Caco-2 (cell line): ENCODE measurements at regions not wholly inside any gene's neighbourhood (a gene's known extent, or its start where the extent isn't known, plus 50 kb on each side); places are given as distances from the start of the nearest gene placed in this dataset.

Experiments
- BruUV-seq: library from RNA; stranded (reverse); fragments of 400-500 nt; replicated peaks from 2 replicates; lab custom pipeline; 2021; lab: Mats Ljungman, UMichigan
- CTCF ChIA-PET: fragments of 300-600 bp; sonication (Branson Sonifier 250); formaldehyde crosslinking; loops from one replicate; lab custom pipeline; 2022; ENCODE audit warnings: antibody characterized with exemption; lab: Charles Lee
- POLR2A ChIA-PET: fragments of 300-600 bp; sonication (Branson Sonifier 250); formaldehyde crosslinking; loops from one replicate; lab custom pipeline; 2022; ENCODE audit warnings: antibody characterized with exemption; lab: Charles Lee
- DNase-seq, 2 experiments: peaks; one replicate each; pipeline versions ENCODE4 v3.0.0 to v3.0.0-alpha.2; 2020 to 2022
- H3K27me3 ChIP-seq: replicated peaks from 2 replicates; pipeline ENCODE4 v1.6.0; 2011; ENCODE audit warnings: low read length; ENCODE audit not compliant: control insufficient read depth, insufficient read depth
- H3K36me3 ChIP-seq: 2 replicates; pipeline ENCODE4 v1.5.1; 2011; ENCODE audit warnings: low read length; ENCODE audit not compliant: control insufficient read depth, insufficient read depth
- H3K4me1 ChIP-seq: fragments of 250-450 bp; sonication (Bioruptor Pico); 2 replicates; pipeline ENCODE4 v1.5.1; 2020; ENCODE audit warnings: mild to moderate bottlenecking
- H3K4me3 ChIP-seq: 2 replicates; pipeline ENCODE4 v1.5.1; 2011; ENCODE audit warnings: low read depth, mild to moderate bottlenecking, control low read depth, low read length
- H3K9me3 ChIP-seq: fragments of 250-450 bp; sonication (Bioruptor Pico); 2 replicates; pipeline ENCODE4 v1.5.1; 2020; ENCODE audit warnings: mild to moderate bottlenecking, moderate library complexity
- H3K27ac Mint-ChIP-seq: one replicate; pipeline ENCODE4 v1.8.0; 2022; ENCODE audit warnings: mixed read lengths; ENCODE audit not compliant: unreplicated experiment
- H3K27me3 Mint-ChIP-seq: one replicate; pipeline ENCODE4 v1.8.0; 2022; ENCODE audit warnings: mixed read lengths; ENCODE audit not compliant: insufficient read depth, unreplicated experiment
- H3K36me3 Mint-ChIP-seq: one replicate; pipeline ENCODE4 v1.8.0; 2022; ENCODE audit warnings: mild to moderate bottlenecking, mixed read lengths; ENCODE audit not compliant: insufficient read depth, unreplicated experiment
- H3K4me1 Mint-ChIP-seq: one replicate; pipeline ENCODE4 v1.8.0; 2022; ENCODE audit warnings: low read depth, mixed read lengths; ENCODE audit not compliant: unreplicated experiment
- H3K4me3 Mint-ChIP-seq: one replicate; pipeline ENCODE4 v1.8.0; 2022; ENCODE audit warnings: mild to moderate bottlenecking, moderate library complexity, mixed read lengths; ENCODE audit not compliant: unreplicated experiment
- H3K9me3 Mint-ChIP-seq: one replicate; pipeline ENCODE4 v1.8.0; 2022; ENCODE audit warnings: mixed read lengths; ENCODE audit not compliant: unreplicated experiment
- CTCF ChIP-seq, 2 experiments: fragments of 200-600 bp in 1 of 2; IDR thresholded peaks; 1 replicate in 1 of 2; 2 replicates in 1 of 2; pipeline versions ENCODE4 v1.5.1 to v1.8.0; 2011 to 2022; ENCODE audit warnings: antibody characterized with exemption in 1 of 2, control low read depth in 1 of 2, inconsistent platforms in 1 of 2, low read depth in 1 of 2, low read length in 1 of 2, mild to moderate bottlenecking in 1 of 2, moderate library complexity in 1 of 2; ENCODE audit not compliant: insufficient read depth in 1 of 2, severe bottlenecking in 1 of 2, unreplicated experiment in 1 of 2
- intact Hi-C: fragments of 100-400 bp; cut with micrococcal nuclease; formaldehyde crosslinking; loops from one replicate; pipeline ENCODE4 v1.10.0; 2022; ENCODE audit not compliant: unreplicated experiment

GRCh38 chr20:10962937-10963336 is 289.1 kb upstream of the JAG1 start:
- intact Hi-C loops = no loop called here
- H3K27ac Mint-ChIP-seq = no peak overlapping the region
- no peaks in the 10 kb centered on the region for H3K27me3 Mint-ChIP-seq
- no peak for TF ChIP-seq CTCF (IDR thresholded peaks at IDR 0.05; ENCODE audit: insufficient read depth in 1 of 2, low read depth in 1 of 2, low read length in 1 of 2, severe bottlenecking in 1 of 2, unreplicated experiment in 1 of 2)
- Histone ChIP-seq H3K4me3 (no peak overlapping the region), H3K9me3 (0 out of 2 replicates have a peak, but pooled peaks cover 3% of the 10 kb centered on the region), H3K36me3 (no peaks in the 10 kb centered on the region), H3K4me1 (0 out of 2 replicates have a peak, but pooled peaks cover 3% of the 10 kb centered on the region), H3K27me3 (no peaks in the 10 kb centered on the region)
- no peaks in the 10 kb centered on the region for H3K4me1 Mint-ChIP-seq
- BruUV-seq = no TSS peak
- H3K9me3 Mint-ChIP-seq = peaks cover 18% of the 10 kb centered on the region
- POLR2A ChIA-PET = interaction anchor here (0.6 kb wide), 1 partner anchor 411 kb away, joined by 3 read pairs; no protein-coding TSS in a partner anchor
- no peak for DNase-seq
- no peaks in the 10 kb centered on the region for H3K36me3 Mint-ChIP-seq
- CTCF ChIA-PET = no interaction called here
- no peak overlapping the region for H3K4me3 Mint-ChIP-seq

- no peaks in the 10 kb centered on the region for H3K36me3 ChIP-seq
- no peaks in the 10 kb centered on the region for H3K36me3 Mint-ChIP-seq
- H3K4me3 Mint-ChIP-seq = no peak overlapping the region
- H3K4me3 ChIP-seq = no peak overlapping the region
- intact Hi-C loops = no loop called here
- no peaks in the 10 kb centered on the region for H3K4me1 Mint-ChIP-seq
- peaks cover 18% of the 10 kb centered on the region for H3K9me3 Mint-ChIP-seq
- H3K9me3 ChIP-seq = 0 out of 2 replicates have a peak, but pooled peaks cover 3% of the 10 kb centered on the region
- H3K27me3 Mint-ChIP-seq = no peaks in the 10 kb centered on the region
- BruUV-seq = no TSS peak
- no peaks in the 10 kb centered on the region for H3K27me3 ChIP-seq
- no peak for DNase-seq
- no peak overlapping the region for H3K27ac Mint-ChIP-seq
- POLR2A ChIA-PET = no interaction called here
- H3K4me1 ChIP-seq = no peaks in the 10 kb centered on the region
- no peak for TF ChIP-seq CTCF (IDR thresholded peaks at IDR 0.05; ENCODE audit: insufficient read depth in 1 of 2, low read depth in 1 of 2, low read length in 1 of 2, severe bottlenecking in 1 of 2, unreplicated experiment in 1 of 2)
- CTCF ChIA-PET = no interaction called here
Observed at GRCh38 chr20:10963717-10964266, 290.0 kb upstream of the JAG1 start.

- H3K9me3 Mint-ChIP-seq = peaks cover 9% of the 10 kb centered on the region
- TF ChIP-seq CTCF (IDR thresholded peaks at IDR 0.05; ENCODE audit: insufficient read depth in 1 of 2, low read depth in 1 of 2, low read length in 1 of 2, severe bottlenecking in 1 of 2, unreplicated experiment in 1 of 2) = no peak
- H3K4me3 ChIP-seq = no peak overlapping the region
- CTCF ChIA-PET = no interaction called here
- peaks cover 10% of the 10 kb centered on the region for H3K4me1 ChIP-seq
- POLR2A ChIA-PET = no interaction called here
- no TSS peak for BruUV-seq
- no peaks in the 10 kb centered on the region for H3K27me3 Mint-ChIP-seq
- 0 out of 2 replicates have a peak, but pooled peaks cover 3% of the 10 kb centered on the region for H3K9me3 ChIP-seq
- DNase-seq = no peak
- no peaks in the 10 kb centered on the region for H3K27me3 ChIP-seq
- H3K36me3 ChIP-seq = no peaks in the 10 kb centered on the region
- no peak overlapping the region for H3K4me3 Mint-ChIP-seq
- intact Hi-C loops = no loop called here
- no peaks in the 10 kb centered on the region for H3K4me1 Mint-ChIP-seq
- no peaks in the 10 kb centered on the region for H3K36me3 Mint-ChIP-seq
- no peak overlapping the region for H3K27ac Mint-ChIP-seq
Observed at GRCh38 chr20:10965936-10966470, 292.2 kb upstream of the JAG1 start.
